ENCODE measurements at regions not wholly inside any gene's neighbourhood (a gene's known extent, or its start where the extent isn't known, plus 50 kb on each side); places are given as distances from the start of the nearest gene placed in this dataset.

DNA sequence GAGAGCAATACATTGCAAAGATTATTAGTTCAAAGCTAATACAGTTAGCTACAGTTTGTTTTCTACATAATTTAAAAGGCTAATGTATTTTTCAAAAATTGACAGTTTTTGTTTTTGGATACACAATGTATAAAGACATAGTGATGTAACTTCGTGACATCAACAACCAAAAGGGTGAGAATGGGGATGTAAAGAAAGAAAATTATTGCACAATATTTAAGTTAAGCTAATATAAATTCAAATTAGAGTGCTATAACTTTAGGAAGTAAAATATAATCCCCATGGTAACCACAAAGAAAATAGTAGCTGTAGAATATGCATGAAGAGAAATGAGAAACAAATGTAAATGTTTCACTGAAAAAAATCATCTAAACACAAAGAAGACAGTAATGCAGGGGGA is 334.4 kb upstream of the DEPDC1 start:
- TF ChIP-seq POLR2A (IDR thresholded peaks at IDR 0.05), result no peak
- TF ChIP-seq, protein P1, sequence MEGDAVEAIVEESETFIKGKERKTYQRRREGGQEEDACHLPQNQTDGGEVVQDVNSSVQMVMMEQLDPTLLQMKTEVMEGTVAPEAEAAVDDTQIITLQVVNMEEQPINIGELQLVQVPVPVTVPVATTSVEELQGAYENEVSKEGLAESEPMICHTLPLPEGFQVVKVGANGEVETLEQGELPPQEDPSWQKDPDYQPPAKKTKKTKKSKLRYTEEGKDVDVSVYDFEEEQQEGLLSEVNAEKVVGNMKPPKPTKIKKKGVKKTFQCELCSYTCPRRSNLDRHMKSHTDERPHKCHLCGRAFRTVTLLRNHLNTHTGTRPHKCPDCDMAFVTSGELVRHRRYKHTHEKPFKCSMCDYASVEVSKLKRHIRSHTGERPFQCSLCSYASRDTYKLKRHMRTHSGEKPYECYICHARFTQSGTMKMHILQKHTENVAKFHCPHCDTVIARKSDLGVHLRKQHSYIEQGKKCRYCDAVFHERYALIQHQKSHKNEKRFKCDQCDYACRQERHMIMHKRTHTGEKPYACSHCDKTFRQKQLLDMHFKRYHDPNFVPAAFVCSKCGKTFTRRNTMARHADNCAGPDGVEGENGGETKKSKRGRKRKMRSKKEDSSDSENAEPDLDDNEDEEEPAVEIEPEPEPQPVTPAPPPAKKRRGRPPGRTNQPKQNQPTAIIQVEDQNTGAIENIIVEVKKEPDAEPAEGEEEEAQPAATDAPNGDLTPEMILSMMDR (IDR thresholded peaks at IDR 0.05), result no peak
